ENCODE measurements at regions not wholly inside any gene's neighbourhood (a gene's known extent, or its start where the extent isn't known, plus 50 kb on each side); places are given as distances from the start of the nearest gene placed in this dataset.

- 24% methylated on average over 3 of the region's 3 CpGs for WGBS (ENCODE audit: insufficient coverage, insufficient replicate concordance, low lambda C conversion rate, missing lambda C conversion rate)
- peak; percentile 35; the same call in 1 of the 2 replicates for TF ChIP-seq RAD51 (IDR thresholded peaks at IDR 0.05)
- no peak for TF ChIP-seq IKZF2 (IDR thresholded peaks at IDR 0.05)
- no peak for TF ChIP-seq CEBPB (IDR thresholded peaks at IDR 0.05; ENCODE audit: borderline replicate concordance in 1 of 2, low read depth in 2 of 2, low read length in 2 of 2)
- no peaks in the 10 kb centered on the region for H3K36me3 ChIP-seq (ENCODE audit: control insufficient read depth in 2 of 2, insufficient read depth in 2 of 2, low read length in 1 of 2)
- no peak overlapping the region for H3K4me2 ChIP-seq (ENCODE audit: control insufficient read depth, insufficient read depth)
- DNase-seq (ENCODE audit: low read depth, low spot score) (no peak), FAIRE-seq (no peak), ATAC-seq (no peak)
- no peaks in the 10 kb centered on the region for H4K20me1 ChIP-seq (ENCODE audit: control insufficient read depth, insufficient read depth)
- SMC1A ChIA-PET (ENCODE audit: uncharacterized antibody, unreplicated experiment): no interaction called here
- RAD21 ChIA-PET (ENCODE audit: unreplicated experiment): no interaction called here
- intact Hi-C loops (cut with micrococcal nuclease; ENCODE audit: unreplicated experiment): no loop called here
- H3K27ac ChIP-seq (ENCODE audit: control insufficient read depth, insufficient read depth): no peak overlapping the region
- in situ Hi-C loops (cut with MboI): no loop called here
- H3K79me2 ChIP-seq (ENCODE audit: control insufficient read depth, insufficient read depth, low read length): no peaks in the 10 kb centered on the region
- no peak overlapping the region for H2AFZ ChIP-seq (ENCODE audit: control insufficient read depth, low read depth, low read length)
- no peak overlapping the region for H3K9ac ChIP-seq (ENCODE audit: control insufficient read depth, insufficient read depth, low read length)
- H3K9me3 ChIP-seq (replicated peaks; ENCODE audit: control insufficient read depth, insufficient read depth, low read length): no peaks in the 10 kb centered on the region
- CTCF ChIA-PET: no interaction called here
- BruUV-seq (replicated peaks): no TSS peak
- H3K4me3 ChIP-seq: no peak overlapping the region
- H3K27me3 ChIP-seq (replicated peaks in 1 of 2; ENCODE audit: control insufficient read depth in 2 of 2, insufficient read depth in 2 of 2, low read length in 1 of 2): no peaks in the 10 kb centered on the region
- no peaks in the 10 kb centered on the region for H3K4me1 ChIP-seq (ENCODE audit: control insufficient read depth, insufficient read depth, low read length)
- POLR2A ChIA-PET: no interaction called here
These were observed 75.7 kb upstream of the BTBD3 start for GRCh38 chr20:11841972-11842461.

DNA sequence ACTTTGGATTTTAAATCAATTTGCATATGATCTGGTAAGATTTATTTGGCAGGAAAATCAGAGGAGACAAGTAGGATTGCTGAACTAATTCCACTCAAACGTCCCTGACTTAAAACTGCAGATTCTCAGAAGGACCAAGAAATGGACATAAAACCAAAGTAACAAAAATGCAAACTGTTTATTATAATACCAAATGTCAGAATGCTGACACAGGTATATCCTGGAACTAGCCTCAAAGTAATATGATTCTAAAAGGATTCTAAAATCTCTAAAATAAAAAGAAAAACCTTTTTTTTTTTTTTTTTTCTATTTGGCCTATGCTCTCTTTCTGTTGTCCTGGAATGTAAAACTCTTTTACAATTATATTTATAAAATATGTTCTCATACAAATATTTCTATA, 74.4 kb upstream of the BTBD3 start:
- no peak overlapping the region for H3K4me3 ChIP-seq
- H3K9me3 ChIP-seq (replicated peaks; ENCODE audit: control insufficient read depth, insufficient read depth, low read length): no peaks in the 10 kb centered on the region; the same call in 2 of the 3 replicates
- no peaks in the 10 kb centered on the region for H3K27me3 ChIP-seq (replicated peaks in 1 of 2; ENCODE audit: control insufficient read depth in 2 of 2, insufficient read depth in 2 of 2, low read length in 1 of 2)
- SMC1A ChIA-PET (ENCODE audit: uncharacterized antibody, unreplicated experiment): no interaction called here
- no peak for ATAC-seq
- no peak overlapping the region for H3K4me2 ChIP-seq (ENCODE audit: control insufficient read depth, insufficient read depth)
- no peaks in the 10 kb centered on the region for H3K36me3 ChIP-seq (ENCODE audit: control insufficient read depth in 2 of 2, insufficient read depth in 2 of 2, low read length in 1 of 2)
- DNase-seq (ENCODE audit: low read depth, low spot score): no peak
- BruUV-seq (replicated peaks): no TSS peak
- H3K27ac ChIP-seq (ENCODE audit: control insufficient read depth, insufficient read depth): no peak overlapping the region
- 0% methylated on average over 1 of the region's 1 CpG for WGBS (ENCODE audit: insufficient coverage, insufficient replicate concordance, low lambda C conversion rate, missing lambda C conversion rate)
- RAD21 ChIA-PET (ENCODE audit: unreplicated experiment): no interaction called here
- no peaks in the 10 kb centered on the region for H3K79me2 ChIP-seq (ENCODE audit: control insufficient read depth, insufficient read depth, low read length)
- no peak overlapping the region for H3K9ac ChIP-seq (ENCODE audit: control insufficient read depth, insufficient read depth, low read length)
- intact Hi-C loops (cut with micrococcal nuclease; ENCODE audit: unreplicated experiment): no loop called here
- POLR2A ChIA-PET: no interaction called here
- CTCF ChIA-PET: no interaction called here
- no peak overlapping the region for H2AFZ ChIP-seq (ENCODE audit: control insufficient read depth, low read depth, low read length)
- H4K20me1 ChIP-seq (ENCODE audit: control insufficient read depth, insufficient read depth): no peaks in the 10 kb centered on the region
- no peaks in the 10 kb centered on the region for H3K4me1 ChIP-seq (ENCODE audit: control insufficient read depth, insufficient read depth, low read length)
- in situ Hi-C loops (cut with MboI): no loop called here
- no peak for FAIRE-seq
- TF ChIP-seq CTCF (IDR thresholded peaks at IDR 0.05 in 2 of 3, conservative IDR thresholded peaks at IDR 0.05 in 1 of 3; ENCODE audit: control insufficient read depth in 2 of 3, extremely low read depth in 1 of 3, insufficient read depth in 1 of 3, low read depth in 3 of 3, low read length in 3 of 3) (no peak), TCF7 (IDR thresholded peaks at IDR 0.05; ENCODE audit: borderline replicate concordance) (no peak), EGR1 (IDR thresholded peaks at IDR 0.05; ENCODE audit: borderline replicate concordance in 1 of 2, low read depth in 2 of 2, low read length in 2 of 2) (no peak), SKIL (IDR thresholded peaks at IDR 0.05; ENCODE audit: low read depth, poor library complexity, severe bottlenecking) (no peak), BCL11A (IDR thresholded peaks at IDR 0.05; ENCODE audit: low read depth, low read length) (no peak), ZNF217 (IDR thresholded peaks at IDR 0.05) (no peak), WRNIP1 (IDR thresholded peaks at IDR 0.05; ENCODE audit: borderline replicate concordance, low read depth, low read length) (no peak), CBX5 (IDR thresholded peaks at IDR 0.05; ENCODE audit: low read depth) (no peak), JUND (IDR thresholded peaks at IDR 0.05; ENCODE audit: low read depth, low read length) (no peak)

Measured in GM12878 (cell line).